AG04449 (cell line): ENCODE measurements at regions not wholly inside any gene's neighbourhood (a gene's known extent, or its start where the extent isn't known, plus 50 kb on each side); places are given as distances from the start of the nearest gene placed in this dataset.

ENCODE experiments used
- CTCF ChIA-PET: fragments of 350-600 bp; formaldehyde crosslinking; extraction: SDS; loops from one replicate; lab custom pipeline; 2021; ENCODE audit warnings: antibody characterized with exemption; lab: Yijun Ruan, JAX
- POLR2A ChIA-PET: fragments of 400-600, 350-600 bp; formaldehyde crosslinking; extraction: SDS; loops from one replicate; lab custom pipeline; 2020; ENCODE audit warnings: antibody characterized with exemption, inconsistent platforms; lab: Yijun Ruan, JAX
- DNase-seq: peaks from one replicate; pipeline ENCODE4 v3.0.0-alpha.2; 2010; ENCODE audit warnings: low read depth, low spot score
- H3K4me3 ChIP-seq: 2 replicates; pipeline ENCODE4 v1.5.1; 2011; ENCODE audit warnings: low read depth, mild to moderate bottlenecking, control low read depth, low read length
- TF ChIP-seq, protein P1 (sequence below): IDR thresholded peaks from one replicate; pipeline ENCODE4 v1.5.1; 2011; ENCODE audit warnings: mild to moderate bottlenecking, moderate library complexity, low read length, control low read depth, inconsistent platforms; ENCODE audit not compliant: insufficient read depth; ENCODE audit errors: missing control alignments

DNA sequence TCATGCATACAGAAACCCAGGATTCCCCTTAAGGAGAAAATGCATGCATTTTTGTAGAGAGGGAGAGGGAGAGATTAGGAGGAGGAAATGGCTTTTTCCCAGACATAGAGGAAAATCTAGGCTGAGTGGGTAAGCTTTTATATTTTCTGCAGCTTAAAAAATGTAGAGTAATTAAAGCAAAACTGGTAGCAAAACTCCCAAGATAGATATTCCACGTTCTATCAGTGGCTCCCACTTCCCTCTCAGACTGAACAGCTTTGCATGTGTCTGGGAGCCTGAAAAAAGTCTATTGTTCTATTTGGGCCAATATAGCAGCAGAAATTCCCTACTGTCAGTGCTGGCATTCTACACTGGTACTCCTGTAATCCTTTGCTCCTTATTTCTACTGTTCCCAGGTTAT lies 110.8 kb upstream of the CADPS start:
- POLR2A ChIA-PET = no interaction called here
- TF ChIP-seq, protein P1, sequence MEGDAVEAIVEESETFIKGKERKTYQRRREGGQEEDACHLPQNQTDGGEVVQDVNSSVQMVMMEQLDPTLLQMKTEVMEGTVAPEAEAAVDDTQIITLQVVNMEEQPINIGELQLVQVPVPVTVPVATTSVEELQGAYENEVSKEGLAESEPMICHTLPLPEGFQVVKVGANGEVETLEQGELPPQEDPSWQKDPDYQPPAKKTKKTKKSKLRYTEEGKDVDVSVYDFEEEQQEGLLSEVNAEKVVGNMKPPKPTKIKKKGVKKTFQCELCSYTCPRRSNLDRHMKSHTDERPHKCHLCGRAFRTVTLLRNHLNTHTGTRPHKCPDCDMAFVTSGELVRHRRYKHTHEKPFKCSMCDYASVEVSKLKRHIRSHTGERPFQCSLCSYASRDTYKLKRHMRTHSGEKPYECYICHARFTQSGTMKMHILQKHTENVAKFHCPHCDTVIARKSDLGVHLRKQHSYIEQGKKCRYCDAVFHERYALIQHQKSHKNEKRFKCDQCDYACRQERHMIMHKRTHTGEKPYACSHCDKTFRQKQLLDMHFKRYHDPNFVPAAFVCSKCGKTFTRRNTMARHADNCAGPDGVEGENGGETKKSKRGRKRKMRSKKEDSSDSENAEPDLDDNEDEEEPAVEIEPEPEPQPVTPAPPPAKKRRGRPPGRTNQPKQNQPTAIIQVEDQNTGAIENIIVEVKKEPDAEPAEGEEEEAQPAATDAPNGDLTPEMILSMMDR = no peak
- no peak for DNase-seq
- CTCF ChIA-PET = no interaction called here
- H3K4me3 ChIP-seq = no peak overlapping the region

DNA sequence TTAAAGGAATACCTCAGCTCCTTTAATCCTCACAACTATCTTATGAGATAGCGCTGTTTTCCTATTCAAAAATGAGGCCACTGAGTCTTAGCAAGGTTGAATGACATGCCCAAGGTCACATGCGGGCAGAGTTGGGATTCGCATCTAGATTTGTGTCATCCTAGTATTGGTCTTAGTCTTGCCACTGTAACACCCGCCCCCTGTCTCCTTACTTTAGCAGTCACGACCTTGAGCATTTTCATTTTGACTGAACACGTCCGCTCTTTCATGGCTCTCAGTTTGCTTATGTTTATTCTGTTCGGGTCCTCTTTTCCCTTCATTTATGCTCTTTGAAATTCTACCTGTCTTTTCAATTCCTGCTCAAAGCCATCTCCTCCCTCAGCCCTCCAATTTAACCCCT lies 112.5 kb upstream of the CADPS start:
- CTCF ChIA-PET = no interaction called here
- H3K4me3 ChIP-seq = no peak overlapping the region
- TF ChIP-seq, protein P1 = no peak
- DNase-seq = no peak
- POLR2A ChIA-PET = no interaction called here

DNA sequence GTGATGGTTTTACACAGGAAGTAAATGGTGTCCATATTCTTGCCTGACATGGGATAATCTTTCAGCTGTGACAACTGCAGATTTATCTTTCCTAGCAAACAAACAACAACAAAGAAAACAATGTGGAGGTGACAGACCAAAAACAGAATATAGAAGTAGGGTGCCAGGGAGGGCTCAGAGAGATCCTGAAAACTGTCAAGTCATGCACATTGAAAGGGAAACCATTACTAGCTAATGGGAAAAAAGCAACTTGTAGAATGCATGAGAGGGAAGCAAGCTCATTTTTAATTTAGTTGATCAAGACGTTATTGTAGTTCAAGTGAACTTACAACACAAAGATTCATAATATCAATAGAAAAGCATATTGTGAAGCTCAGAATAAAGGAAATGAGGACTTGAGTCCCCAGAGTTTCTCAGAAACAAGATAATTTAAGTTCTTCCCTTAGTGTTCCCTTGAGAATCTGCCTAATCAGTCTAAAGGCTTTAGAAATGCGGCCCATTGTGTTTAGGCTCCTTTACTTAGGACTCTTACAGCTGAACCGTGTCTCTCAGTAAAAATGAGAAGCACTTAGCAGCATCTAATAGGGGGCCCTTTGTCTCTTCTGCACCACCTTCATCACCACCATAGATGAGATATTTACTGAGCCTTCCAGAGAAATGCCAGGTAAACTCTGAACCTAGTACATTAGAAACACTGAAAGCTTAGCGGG lies 115.6 kb upstream of the CADPS start:
- H3K4me3 ChIP-seq = no peak overlapping the region
- no peak for DNase-seq
- TF ChIP-seq, protein P1 = no peak
- ChIA-PET POLR2A (no interaction called here), CTCF (no interaction called here)

DNA sequence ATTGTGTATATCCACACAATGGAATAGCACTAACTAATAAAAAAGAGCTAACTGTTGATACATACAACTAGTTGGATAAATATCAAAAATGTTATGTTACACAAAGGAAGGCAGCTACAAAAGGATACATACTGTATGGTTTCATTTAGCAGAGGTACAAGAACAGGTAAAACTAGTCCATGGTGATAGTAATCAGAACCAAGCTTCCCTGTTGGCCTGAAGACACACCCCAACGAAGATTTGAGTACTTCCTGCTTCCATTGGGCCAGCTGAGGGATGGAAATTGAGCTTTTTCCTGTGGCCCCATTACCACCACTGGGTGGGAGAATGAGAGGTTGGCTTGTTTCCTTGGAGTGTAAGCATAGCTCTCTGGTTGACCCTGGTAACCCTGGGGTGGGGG lies 117.3 kb upstream of the CADPS start:
- no peak overlapping the region for H3K4me3 ChIP-seq
- TF ChIP-seq, protein P1 = no peak
- ChIA-PET POLR2A (no interaction called here), CTCF (no interaction called here)
- no peak for DNase-seq

DNA sequence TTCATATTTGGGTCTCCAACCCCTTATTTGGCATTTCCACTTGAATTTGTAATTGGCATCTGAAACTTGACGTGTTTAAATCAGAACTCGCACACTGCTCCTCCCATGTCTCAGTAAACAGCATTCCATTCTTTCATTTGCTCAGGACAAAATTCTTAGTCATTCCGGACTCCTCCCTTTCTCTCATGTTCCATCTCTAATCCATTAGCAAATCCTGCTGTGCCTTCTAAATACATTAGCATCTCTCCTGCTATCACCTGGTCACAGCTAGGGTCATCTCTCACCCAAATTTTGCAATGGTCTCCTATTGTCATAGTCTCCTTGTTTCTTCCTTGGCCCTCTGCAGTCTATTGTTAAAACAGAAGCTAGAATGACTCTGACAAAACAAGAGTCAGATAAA lies 119.9 kb upstream of the CADPS start:
- POLR2A ChIA-PET = no interaction called here
- TF ChIP-seq, protein P1 = no peak

DNA sequence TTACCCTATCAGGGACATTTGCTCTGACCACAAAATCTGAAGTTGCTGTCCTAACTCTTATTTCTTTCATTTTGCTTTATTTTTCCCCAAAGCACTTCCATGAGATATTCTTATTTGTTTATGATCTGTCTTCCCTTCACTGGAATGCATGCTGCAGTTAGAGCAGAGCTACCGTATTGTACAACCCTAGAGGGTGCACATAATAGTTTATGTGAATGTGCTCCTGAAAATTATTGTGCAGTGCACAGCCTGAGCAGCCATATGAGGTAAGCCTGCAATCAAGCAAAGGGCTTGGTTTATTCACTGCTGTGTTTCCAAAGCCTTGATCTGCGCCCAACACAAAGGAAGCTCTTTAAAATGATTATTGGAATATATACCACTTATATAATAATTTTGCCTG lies 120.3 kb upstream of the CADPS start:
- POLR2A ChIA-PET = no interaction called here
- no peak for DNase-seq
- TF ChIP-seq, protein P1 = no peak
- CTCF ChIA-PET = no interaction called here
- no peak overlapping the region for H3K4me3 ChIP-seq

More for the DNA sequence above, 119.9 kb upstream of the CADPS start:
- CTCF ChIA-PET = no interaction called here
- no peak overlapping the region for H3K4me3 ChIP-seq
- DNase-seq = no peak
